PC-9 (cell line): ENCODE measurements at regions not wholly inside any gene's neighbourhood (a gene's known extent, or its start where the extent isn't known, plus 50 kb on each side); places are given as distances from the start of the nearest gene placed in this dataset.

ENCODE experiments used
- BruUV-seq: library from RNA; stranded (reverse); fragments of 400-500 nt; replicated peaks from 2 replicates; lab custom pipeline; 2021; lab: Mats Ljungman, UMichigan
- CTCF ChIA-PET: fragments of 300-600 bp; sonication (Branson Sonifier 250); formaldehyde crosslinking; loops from one replicate; lab custom pipeline; 2022; ENCODE audit warnings: antibody characterized with exemption; lab: Charles Lee
- POLR2A ChIA-PET: fragments of 300-600 bp; sonication (Branson Sonifier 250); formaldehyde crosslinking; loops from one replicate; lab custom pipeline; 2022; ENCODE audit warnings: antibody characterized with exemption; ENCODE audit not compliant: unreplicated experiment; lab: Charles Lee
- DNase-seq, 2 experiments: peaks; one replicate each; pipeline versions ENCODE4 v3.0.0 to v3.0.0-alpha.2; 2015 to 2022; ENCODE audit warnings: mixed read lengths in 1 of 2
- H2AFZ ChIP-seq: fragments of 200-600 bp; sonication (generic); 2 replicates; pipeline ENCODE4 v1.8.1; 2017; ENCODE audit warnings: antibody characterized with exemption
- H3F3A ChIP-seq: fragments of 200-600 bp; sonication (generic); 2 replicates; pipeline ENCODE4 v1.8.1; 2017; ENCODE audit warnings: antibody characterized with exemption, mild to moderate bottlenecking, low read depth; ENCODE audit not compliant: insufficient read depth
- H3K27ac ChIP-seq: fragments of 200-600 bp; sonication (generic); 2 replicates; pipeline ENCODE4 v1.6.1; 2016; ENCODE audit warnings: mixed run types
- H3K27me3 ChIP-seq: fragments of 200-600 bp; sonication (generic); 2 replicates; pipeline ENCODE4 v1.6.1; 2016; ENCODE audit warnings: low read depth, mixed run types; ENCODE audit not compliant: insufficient read depth
- H3K36me3 ChIP-seq: fragments of 200-600 bp; sonication (generic); 2 replicates; pipeline ENCODE4 v1.6.1; 2016; ENCODE audit warnings: low read depth, mixed run types
- H3K4me1 ChIP-seq: fragments of 200-600 bp; sonication (generic); replicated peaks from 2 replicates; pipeline ENCODE4 v1.6.1; 2016; ENCODE audit warnings: mixed run types; ENCODE audit not compliant: insufficient read depth
- H3K4me2 ChIP-seq: fragments of 200-600 bp; sonication (generic); 2 replicates; pipeline ENCODE4 v1.6.1; 2017; ENCODE audit warnings: mixed run types
- H3K4me3 ChIP-seq: fragments of 200-600 bp; sonication (generic); 2 replicates; pipeline ENCODE4 v1.6.1; 2016; ENCODE audit warnings: mixed run types
- H3K79me2 ChIP-seq: fragments of 200-600 bp; sonication (generic); 2 replicates; pipeline ENCODE4 v1.6.1; 2017; ENCODE audit warnings: low read depth, mixed run types
- H3K9me2 ChIP-seq: fragments of 200-600 bp; sonication (generic); 2 replicates; pipeline ENCODE4 v1.8.1; 2017; ENCODE audit warnings: mild to moderate bottlenecking; ENCODE audit not compliant: insufficient read depth
- H3K9me3 ChIP-seq: fragments of 200-600 bp; sonication (generic); 2 replicates; pipeline ENCODE4 v1.8.1; 2016; ENCODE audit warnings: low read depth; ENCODE audit not compliant: insufficient read depth
- H4K20me1 ChIP-seq: fragments of 200-600 bp; sonication (generic); 2 replicates; pipeline ENCODE4 v1.8.1; 2017; ENCODE audit not compliant: insufficient read depth
- CTCF ChIP-seq: fragments of 200-600 bp; sonication (generic); conservative IDR thresholded peaks from 2 replicates; pipeline ENCODE4 v1.6.1; 2017; ENCODE audit warnings: mixed run types, antibody characterized with exemption, mild to moderate bottlenecking, moderate library complexity
- EZH2 ChIP-seq: fragments of 200-600 bp; sonication (generic); IDR thresholded peaks from 2 replicates; pipeline ENCODE4 v1.8.0; 2017; ENCODE audit warnings: antibody characterized with exemption, low read depth
- intact Hi-C: fragments of 100-400 bp; cut with micrococcal nuclease; formaldehyde crosslinking; loops from one replicate; pipeline ENCODE4 v1.10.0; 2022; ENCODE audit not compliant: unreplicated experiment

GRCh38 chr5:82820961-82821845, 256.0 kb downstream of the TMEM167A start:
- Histone ChIP-seq H3K27ac (no peak overlapping the region), H3K4me1 (no peaks in the 10 kb centered on the region), H3K9me2 (no peaks in the 10 kb centered on the region), H3K79me2 (no peaks in the 10 kb centered on the region), H2AFZ (no peak overlapping the region; the same call in 1 of the 2 replicates), H3F3A (no peaks in the 10 kb centered on the region), H3K36me3 (no peaks in the 10 kb centered on the region), H3K9me3 (no peaks in the 10 kb centered on the region; the same call in 1 of the 2 replicates), H3K4me2 (no peak overlapping the region), H4K20me1 (no peaks in the 10 kb centered on the region), H3K27me3 (no peaks in the 10 kb centered on the region), H3K4me3 (no peak overlapping the region)
- no peak for DNase-seq
- intact Hi-C loops: no loop called here
- no TSS peak for BruUV-seq
- TF ChIP-seq CTCF (no peak), EZH2 (no peak)
- CTCF ChIA-PET: no interaction called here
- POLR2A ChIA-PET: no interaction called here

- H3K36me3 ChIP-seq: no peaks in the 10 kb centered on the region
- ChIA-PET POLR2A (no interaction called here), CTCF (no interaction called here)
- no peaks in the 10 kb centered on the region for H3K79me2 ChIP-seq
- H3K4me3 ChIP-seq: no peak overlapping the region
- H3K4me1 ChIP-seq: no peaks in the 10 kb centered on the region
- no peaks in the 10 kb centered on the region for H4K20me1 ChIP-seq
- H3K4me2 ChIP-seq: no peak overlapping the region
- DNase-seq: no peak
- no peaks in the 10 kb centered on the region; the same call in 1 of the 2 replicates for H3K9me3 ChIP-seq
- no peaks in the 10 kb centered on the region for H3K27me3 ChIP-seq
- TF ChIP-seq EZH2 (no peak), CTCF (no peak)
- H2AFZ ChIP-seq: no peak overlapping the region
- H3K27ac ChIP-seq: no peak overlapping the region
- H3F3A ChIP-seq: no peaks in the 10 kb centered on the region
- intact Hi-C loops: no loop called here
- no peaks in the 10 kb centered on the region for H3K9me2 ChIP-seq
- BruUV-seq: no TSS peak
Observed at GRCh38 chr5:82820188-82820587, 257.0 kb downstream of the TMEM167A start.

- POLR2A ChIA-PET: no interaction called here
- Histone ChIP-seq H4K20me1 (no peaks in the 10 kb centered on the region), H3K27me3 (no peaks in the 10 kb centered on the region), H3K4me2 (no peak overlapping the region), H3K9me3 (no peaks in the 10 kb centered on the region), H3K9me2 (no peaks in the 10 kb centered on the region), H2AFZ (no peak overlapping the region), H3K79me2 (no peaks in the 10 kb centered on the region), H3F3A (no peaks in the 10 kb centered on the region), H3K4me1 (no peaks in the 10 kb centered on the region), H3K4me3 (no peak overlapping the region), H3K36me3 (no peaks in the 10 kb centered on the region), H3K27ac (no peak overlapping the region)
- BruUV-seq: no TSS peak
- no peak for DNase-seq
- TF ChIP-seq CTCF (no peak), EZH2 (no peak)
- CTCF ChIA-PET: no interaction called here
- intact Hi-C loops: no loop called here
Observed at GRCh38 chr5:82817897-82818676, 259.1 kb downstream of the TMEM167A start.
